ENCODE measurements at regions not wholly inside any gene's neighbourhood (a gene's known extent, or its start where the extent isn't known, plus 50 kb on each side); places are given as distances from the start of the nearest gene placed in this dataset.
"Not testable (repeated sequence)": the region's sequence is repeated elsewhere in the genome, so short reads cannot be mapped to it uniquely, and the experiment has no call there.

DNA sequence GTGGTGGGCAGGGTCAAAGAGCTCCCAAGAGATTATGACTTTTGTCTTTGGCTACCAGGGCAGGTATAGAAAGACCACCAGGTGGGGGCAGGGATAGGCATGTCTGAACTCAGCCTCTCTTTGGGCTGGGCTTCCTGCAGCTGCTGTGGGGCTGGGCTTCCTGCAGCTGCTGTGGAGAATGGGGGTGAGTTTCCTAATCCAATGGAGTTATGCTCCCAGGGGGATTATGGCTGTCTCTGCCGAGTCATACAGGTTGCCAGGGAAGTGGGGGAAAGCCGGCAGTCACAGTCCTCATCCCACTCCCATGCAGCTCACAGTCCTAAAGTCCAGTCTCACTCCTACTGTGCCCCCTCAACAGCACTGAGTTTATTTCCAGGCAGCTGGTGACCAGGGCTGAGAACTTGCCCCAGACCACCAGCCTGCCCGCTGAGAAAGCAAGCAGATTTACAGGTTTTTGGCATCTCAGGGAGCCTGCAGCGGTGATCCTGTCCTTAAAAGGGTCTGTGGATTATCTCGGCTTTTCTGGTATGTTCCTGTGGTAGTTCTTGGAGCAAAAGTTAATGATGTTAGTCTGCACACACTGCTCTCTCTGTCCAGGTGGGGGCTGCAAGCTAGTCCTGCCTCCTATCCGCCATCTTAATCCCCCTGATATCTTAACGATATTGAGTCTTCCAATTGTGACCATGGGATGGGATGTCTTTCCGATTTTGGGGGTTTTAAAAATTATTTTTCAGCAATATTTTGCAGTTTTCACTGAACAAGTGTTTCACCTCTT, 133.4 kb downstream of the RTL9 start:
- ATAC-seq (no peak), DNase-seq (no peak)
- intact Hi-C loops (cut with DNase I), result no loop called here

DNA sequence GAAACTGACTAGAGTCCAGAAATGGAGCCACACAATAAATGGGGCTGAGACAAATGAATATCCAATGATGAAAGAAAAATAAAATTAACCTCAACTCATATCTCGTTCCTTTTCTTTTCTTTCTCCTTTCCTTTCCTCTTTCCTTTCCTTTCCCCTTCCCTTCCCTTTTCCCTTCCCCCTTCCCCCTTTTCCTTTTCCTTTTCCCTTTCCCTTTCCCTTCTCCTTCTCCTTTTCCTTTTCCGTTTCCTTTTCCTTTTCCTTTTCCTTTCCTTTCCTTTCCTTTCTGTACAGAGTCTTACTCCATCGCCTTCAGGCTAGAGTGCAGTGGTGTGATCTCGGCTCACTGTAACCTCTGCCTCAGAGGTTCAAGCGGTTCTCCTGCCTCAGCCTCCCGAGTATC, 146.3 kb downstream of the RTL9 start:
- intact Hi-C loops (cut with DNase I), result no loop called here
- DNase-seq, result no peak
- no peak for ATAC-seq

DNA sequence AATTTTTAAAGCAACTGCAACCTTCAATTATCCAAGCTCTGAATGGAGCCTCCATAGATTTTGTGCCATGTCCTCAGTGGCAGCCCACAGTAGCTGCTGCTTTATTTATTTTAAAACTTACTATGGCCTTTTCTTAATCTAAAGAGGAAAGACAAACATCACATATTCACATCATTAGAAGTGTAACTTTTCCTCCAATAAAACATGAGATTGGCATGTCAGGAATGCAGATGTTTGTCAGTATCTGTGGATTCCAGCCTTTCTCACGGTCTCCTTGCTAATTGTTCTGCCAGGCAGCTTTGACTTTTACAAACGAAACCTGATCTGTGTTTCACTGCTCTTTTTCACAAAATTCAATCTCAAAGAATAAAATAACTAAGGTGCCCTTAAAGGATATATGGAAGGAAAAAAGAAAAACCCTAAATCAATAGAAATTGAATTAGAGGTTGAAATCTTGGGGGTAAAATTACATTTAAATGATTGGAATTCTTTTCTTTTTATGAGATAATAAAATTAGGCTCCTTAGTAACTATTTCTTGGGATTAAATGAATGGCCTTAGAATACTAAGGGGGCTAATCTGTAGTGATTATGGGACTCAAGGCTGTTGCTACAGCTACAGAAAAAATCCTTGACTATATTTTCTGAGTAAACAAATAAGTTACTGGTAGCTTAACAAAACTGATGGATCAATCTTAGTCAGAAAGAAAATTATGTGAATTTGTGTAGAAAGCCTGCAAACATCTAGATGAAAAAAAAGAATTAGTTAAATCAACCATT, 151.3 kb downstream of the RTL9 start:
- ATAC-seq (no peak), DNase-seq (no peak)
- intact Hi-C loops (cut with DNase I), result no loop called here

DNA sequence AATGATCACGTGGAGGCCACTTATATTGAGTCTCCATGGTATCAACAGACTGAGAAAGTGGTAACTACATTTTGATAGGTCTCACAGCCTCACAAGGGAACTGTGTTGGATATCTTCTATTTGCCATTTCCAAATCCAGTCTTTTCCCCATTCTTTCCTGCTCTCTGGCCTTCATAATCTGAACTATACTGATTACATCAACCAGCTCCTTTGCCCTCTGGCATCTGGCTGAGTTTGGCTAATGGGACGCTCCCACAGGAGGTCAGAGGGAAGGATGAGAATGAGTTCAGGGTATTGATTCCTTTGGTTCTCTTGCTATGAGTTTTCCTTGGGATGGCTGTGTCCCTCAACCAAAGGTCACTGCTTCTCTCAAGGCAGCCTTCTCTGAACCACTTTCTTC, 152.6 kb downstream of the RTL9 start:
- intact Hi-C loops (cut with DNase I), result no loop called here
- ATAC-seq (peak in 1 of 2 donors; percentile 57), DNase-seq (no peak)

DNA sequence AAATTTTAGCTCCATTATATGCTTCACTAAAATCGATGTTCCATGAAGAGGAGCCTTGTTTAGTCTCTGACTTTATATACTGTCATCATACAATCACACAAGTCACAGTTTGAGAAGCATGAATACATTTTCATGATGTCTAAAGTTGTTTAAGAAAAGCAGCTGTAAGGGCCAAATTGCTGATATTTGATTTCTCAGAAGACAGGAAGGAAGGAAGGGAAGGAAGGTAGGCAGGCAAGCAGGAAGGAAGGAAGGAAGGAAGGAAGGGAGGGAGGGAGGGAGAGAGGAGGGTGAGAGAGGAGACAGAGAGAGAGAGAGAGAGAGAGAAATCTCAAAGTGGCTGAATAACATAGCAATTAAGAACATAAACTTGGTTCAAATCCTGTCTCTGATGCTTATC, 153.7 kb downstream of the RTL9 start:
- no peak for ATAC-seq
- intact Hi-C loops (cut with DNase I), result no loop called here

DNA sequence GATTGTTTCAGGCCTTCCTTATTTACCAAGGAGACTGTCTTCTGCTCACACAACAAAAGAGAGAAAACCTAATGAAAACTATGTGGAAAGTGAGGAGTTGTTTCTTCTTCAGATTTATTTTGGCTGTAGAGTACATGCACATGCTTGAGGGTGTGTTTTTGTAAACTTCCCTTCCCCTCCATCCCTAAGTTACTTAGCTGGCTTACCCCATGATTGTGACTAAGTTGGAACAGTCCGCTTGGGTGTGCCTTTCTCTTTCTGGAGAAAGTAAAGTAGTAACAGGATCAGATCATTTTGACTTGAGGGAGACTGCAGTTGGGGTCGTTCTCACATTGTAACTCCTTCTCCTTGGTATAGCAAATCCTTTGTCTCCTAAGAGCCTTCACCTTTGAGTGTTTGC, 155.9 kb downstream of the RTL9 start:
- intact Hi-C loops (cut with DNase I), result no loop called here
- ATAC-seq (no peak), DNase-seq (no peak)

More for the DNA sequence above, 153.7 kb downstream of the RTL9 start:
- no peak for DNase-seq

DNA sequence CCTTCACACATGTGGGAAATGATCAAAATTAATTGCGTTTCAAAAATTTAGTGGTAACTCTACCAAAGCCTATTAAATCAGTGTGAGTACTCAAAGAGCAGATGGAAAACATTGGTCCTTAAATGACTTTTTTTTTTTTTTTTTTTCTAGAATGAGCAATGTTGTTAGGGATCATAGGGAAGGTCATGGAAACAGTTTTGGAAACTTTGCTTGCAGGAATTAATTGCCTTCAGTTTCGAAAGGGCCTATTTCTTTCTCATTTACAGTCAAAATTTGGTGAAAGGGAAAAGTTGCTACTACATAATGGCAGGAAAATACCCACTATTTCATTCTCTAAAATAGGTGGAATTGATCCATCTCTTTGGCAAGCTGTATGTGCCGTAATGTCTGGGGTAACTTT, 160.9 kb downstream of the RTL9 start:
- no peak for DNase-seq
- intact Hi-C loops (cut with DNase I), result no loop called here
- ATAC-seq, result no peak

DNA sequence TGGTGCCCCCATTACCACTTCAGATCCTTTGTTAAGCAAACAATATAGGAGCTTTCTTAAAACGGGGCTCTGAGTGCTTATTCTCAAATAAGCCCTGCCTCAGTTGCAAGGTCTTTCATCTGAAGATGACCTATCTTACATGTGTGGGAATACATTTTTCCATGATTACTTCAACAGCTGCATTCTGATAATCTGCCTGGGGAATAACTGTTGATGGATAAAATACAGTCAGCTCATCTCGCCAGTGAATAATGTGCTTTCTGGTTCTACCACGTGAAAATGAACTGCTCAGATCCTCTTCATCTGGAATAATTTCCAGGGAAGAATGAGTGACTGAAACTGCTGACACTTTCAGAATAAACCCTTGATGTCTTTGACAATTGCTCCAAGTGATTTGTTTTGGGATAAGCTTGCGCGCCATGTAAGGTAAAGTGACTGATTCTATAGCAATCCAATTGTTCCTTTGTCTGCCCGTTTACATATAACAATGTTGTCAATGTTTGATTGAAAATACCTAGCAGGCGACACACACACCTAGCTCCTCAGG, 161.3 kb downstream of the RTL9 start:
- DNase-seq (no peak), ATAC-seq (no peak)
- intact Hi-C loops (cut with DNase I), result no loop called here

DNA sequence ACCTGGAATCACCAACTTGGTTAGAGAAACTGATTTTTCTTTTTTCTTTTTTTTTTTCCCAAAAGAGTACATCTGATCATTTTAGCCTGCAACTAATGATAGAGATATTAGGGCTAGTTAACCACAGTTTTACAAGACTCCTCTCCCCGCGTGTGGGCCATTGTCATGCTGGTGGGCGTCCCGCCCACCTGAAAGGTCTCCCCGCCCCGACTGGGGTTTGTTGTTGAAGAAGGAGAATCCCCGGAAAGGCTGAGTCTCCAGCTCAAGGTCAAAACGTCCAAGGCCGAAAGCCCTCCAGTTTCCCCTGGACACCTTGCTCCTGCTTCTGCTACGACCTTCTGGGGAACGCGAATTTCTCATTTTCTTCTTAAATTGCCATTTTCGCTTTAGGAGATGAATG, 162.0 kb downstream of the RTL9 start:
- ATAC-seq; DNase-seq; intact Hi-C loops (cut with DNase I): not testable (repeated sequence)

DNA sequence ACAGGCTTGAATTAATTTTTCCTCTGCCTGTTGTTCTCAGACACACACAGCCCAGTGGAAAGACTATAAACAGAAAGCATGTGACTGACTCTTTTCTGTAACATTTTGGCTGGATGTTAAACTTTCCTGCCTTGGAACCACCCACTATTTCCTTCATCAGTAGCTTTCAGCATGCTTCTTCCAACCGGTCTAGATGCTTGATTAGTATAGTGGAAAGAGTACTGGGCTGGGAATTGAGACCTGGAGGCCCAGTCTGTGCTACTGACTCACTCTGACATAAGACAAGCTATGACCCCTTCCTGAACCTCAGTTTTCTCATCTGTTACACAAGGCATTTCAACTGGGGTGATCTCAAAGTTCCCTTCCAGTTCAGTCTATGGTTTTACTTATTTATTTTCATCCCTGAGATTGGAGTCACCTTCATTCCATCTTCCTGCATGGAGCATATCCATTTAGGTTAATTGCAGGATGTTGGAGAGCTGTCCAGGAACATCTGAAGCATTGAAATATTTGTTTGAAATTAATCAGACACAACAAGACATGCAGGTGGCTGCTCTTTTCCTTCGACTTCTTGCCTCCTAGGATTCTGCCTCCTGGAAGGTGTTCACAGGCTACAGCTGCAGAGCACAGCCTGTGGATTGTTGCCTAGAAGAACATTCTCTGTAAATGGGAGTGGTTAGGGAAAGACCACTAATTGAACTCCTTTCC, 173.4 kb downstream of the RTL9 start:
- intact Hi-C loops (cut with DNase I), result no loop called here
- DNase-seq (no peak), ATAC-seq (peak; percentile 47 to 89)

DNA sequence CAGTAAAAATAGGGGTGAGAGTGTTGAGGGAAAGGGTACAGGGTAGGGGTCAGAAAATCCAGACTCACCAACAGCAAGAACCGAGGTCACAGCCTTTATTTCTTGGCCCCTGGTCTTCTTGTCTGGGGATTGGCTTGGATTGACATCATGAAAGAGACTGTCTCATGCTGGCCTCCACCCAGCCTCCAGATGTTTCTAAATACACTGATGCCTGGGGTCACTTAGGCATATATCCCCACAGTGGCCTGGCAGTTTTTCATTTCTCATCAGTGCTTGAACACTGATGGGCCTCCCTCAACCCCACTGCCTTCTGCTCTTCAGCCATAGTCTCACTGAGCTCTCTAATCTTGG, 173.9 kb downstream of the RTL9 start:
- DNase-seq (peak; percentile 14), ATAC-seq (peak in 1 of 2 donors; percentile 53)
- intact Hi-C loops (cut with DNase I), result no loop called here

DNA sequence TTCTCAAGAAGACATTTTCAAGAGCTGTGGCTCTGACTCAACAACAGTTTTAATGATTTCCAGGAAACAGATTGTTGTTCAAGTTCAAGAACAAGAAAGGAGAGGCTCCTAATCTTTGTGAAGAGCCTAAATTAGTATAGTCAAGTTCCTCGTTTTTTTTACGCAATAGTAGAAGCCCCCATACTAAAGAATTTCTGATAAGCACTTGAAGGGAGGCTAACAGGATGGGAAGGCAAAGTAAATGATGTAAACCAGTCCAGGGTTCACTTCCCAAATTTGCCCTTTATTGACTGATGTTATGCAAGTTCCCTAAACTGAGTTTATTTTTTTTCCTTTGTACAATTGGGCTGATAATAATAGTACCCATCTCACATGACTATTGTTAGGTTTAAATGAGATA, 178.2 kb downstream of the RTL9 start:
- DNase-seq (no peak), ATAC-seq (no peak)

DNA sequence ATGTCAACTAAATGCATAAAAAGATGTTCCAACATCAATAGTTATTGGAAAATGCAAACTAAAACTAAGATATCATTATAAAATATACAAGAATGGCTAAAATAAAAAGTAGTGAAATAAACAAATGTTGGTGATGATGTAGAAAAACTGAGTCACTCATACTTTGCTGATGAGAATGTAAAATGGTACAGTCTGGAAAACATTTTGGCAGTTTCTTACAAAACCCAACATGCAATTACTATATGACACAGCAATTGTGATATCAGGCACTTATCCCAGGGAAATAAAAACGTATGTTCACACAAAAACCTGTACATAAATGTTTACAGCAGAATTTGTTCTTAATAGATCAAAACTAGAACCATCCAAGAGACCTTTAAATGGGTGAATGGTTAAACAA, 182.6 kb downstream of the RTL9 start:
- intact Hi-C loops (cut with DNase I), result no loop called here
- ATAC-seq (no peak), DNase-seq (no peak)

More for the DNA sequence above, 178.2 kb downstream of the RTL9 start:
- intact Hi-C loops (cut with DNase I), result no loop called here

DNA sequence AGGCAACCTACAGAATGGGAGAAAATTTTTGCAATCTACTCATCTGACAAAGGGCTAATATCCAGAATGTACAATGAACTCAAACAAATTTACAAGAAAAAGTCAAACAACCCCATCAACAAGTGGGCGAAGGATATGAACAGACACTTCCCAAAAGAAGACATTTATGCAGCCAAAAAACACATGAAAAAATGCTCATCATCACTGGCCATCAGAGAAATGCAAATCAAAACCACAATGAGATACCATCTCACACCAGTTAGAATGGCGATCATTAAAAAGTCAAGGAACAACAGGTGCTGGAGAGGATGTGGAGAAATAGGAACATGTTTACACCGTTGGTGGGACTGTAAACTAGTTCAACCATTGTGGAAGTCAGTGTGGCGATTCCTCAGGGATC, 192.2 kb downstream of the RTL9 start:
- ATAC-seq; DNase-seq; intact Hi-C loops (cut with DNase I): not testable (repeated sequence)

DNA sequence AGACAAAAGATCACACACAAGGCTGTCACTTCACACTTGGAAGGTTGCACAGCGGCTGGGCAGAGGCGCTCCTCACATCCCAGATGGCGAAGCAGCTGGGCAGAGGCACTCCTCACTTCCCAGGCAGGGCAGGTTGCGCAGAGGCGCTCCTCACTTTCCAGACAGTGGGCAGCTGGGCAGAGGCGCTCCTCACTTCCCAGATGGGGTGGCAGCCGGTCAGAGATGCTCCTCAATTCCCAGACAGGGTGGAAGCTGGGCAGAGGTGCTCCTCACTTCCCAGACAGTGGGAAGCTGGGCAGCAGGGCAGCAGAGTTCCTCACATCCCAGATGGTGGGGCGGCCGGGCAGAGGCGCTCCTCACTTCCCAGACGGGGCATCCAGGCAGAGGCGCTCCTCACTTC, 199.2 kb downstream of the RTL9 start:
- no peak for DNase-seq
- intact Hi-C loops (cut with DNase I), result no loop called here
- ATAC-seq, result no peak

DNA sequence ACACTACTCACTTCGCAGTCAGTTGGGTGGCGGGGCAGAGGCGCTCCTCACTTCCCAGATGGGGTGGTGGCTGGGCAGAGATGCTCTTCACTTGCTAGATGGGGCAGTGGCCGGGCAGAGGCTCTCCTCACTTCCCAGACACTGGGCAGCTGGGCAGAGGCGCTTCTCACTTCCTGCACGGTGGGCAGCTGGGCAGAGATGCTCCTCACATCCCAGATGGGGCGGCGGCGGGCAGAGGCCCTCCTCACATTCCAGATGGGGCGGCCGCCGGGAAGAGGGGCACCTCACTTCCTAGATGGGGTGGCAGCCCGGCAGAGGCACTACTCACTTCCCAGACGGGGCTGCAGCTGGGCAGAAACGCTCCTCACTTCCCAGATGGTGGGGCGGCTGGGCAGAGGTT, 199.8 kb downstream of the RTL9 start:
- intact Hi-C loops (cut with DNase I), result no loop called here
- no peak for ATAC-seq
- no peak for DNase-seq

DNA sequence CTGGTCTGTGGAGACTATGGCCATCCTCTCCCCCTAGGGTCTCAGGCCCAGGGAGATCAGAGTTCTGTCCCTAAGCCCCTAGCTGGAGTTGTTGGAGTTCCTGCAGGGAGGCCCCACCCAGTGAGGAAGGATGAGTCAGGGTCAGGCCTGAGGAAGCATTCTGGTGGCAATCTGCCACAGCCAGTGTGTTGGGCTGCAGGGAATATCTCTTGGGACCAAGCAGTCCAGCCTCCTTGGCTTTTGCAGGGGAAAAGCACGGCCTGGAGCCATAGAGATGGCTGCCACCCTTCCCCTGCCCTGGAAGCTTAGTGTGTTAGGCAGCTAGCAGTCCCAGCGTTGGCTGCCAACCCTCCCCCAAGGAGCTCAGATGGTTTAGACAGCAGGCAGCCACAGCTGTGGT, 202.4 kb downstream of the RTL9 start:
- ATAC-seq (no peak), DNase-seq (no peak)
- intact Hi-C loops (cut with DNase I), result no loop called here

DNA sequence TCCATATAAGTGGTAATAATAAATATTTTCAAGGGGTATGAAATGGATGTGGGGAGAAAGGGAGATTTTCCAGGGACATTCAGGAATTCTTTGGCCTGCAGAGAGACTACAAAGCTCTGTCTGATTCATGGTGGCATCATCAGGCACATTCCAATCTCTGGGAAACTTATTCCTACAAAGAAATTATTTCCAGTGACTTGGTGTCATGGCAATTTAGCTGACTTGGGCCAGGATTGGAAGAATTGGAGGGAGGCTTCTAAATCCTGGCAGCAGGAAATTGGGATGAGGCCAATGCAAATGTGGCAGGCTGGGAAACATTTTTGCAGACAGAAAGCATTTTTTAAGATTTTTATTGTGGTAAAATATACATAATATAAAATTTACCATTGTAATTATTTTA, 204.6 kb downstream of the RTL9 start:
- no peak for DNase-seq
- no peak for ATAC-seq
- intact Hi-C loops (cut with DNase I), result no loop called here

DNA sequence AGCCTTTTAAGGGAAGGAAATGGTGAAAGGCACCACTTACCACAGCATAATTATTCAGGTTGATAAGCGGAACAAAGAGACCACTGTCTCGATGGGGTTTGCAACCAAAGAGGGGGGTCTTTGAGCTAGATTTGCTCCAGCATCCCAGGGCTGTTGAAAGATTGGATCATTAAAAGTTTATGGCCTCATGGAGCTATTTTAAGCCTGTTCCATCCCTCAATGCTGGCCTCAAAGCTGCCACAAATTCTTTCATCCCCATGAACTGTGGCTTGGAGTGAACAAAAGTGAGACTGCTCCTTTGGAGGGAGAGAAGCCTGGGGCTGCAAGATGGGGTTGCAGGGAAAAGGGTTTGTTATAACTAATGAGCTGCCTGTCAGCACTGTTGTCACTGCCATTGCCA, 209.8 kb downstream of the RTL9 start:
- intact Hi-C loops (cut with DNase I), result no loop called here

DNA sequence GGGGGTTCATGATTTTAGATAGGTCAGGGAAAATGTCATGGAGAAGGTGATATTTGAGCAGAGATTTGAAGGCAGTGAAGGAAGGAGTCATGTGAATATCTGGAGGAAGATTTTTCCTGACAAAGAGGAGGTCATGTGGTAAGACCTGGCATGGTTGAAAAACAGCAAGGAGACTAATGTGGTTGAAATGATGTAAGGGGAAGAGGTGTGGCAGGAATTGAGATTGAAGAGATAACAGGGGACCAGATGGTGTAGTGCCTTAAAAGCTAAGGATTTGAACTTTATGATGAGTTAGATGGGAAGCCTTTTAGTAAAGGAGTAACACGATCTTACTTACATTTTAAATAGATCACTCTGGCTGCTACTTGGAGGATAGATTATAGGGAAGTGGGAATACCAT, 210.9 kb downstream of the RTL9 start:
- intact Hi-C loops (cut with DNase I), result no loop called here
- no peak for ATAC-seq

More for the DNA sequence above, 209.8 kb downstream of the RTL9 start:
- ATAC-seq, result no peak
- DNase-seq, result no peak

More for the DNA sequence above, 210.9 kb downstream of the RTL9 start:
- DNase-seq, result no peak

Measured in left cardiac atrium (tissue), 4 donors.